Natural killer cell (primary cell): ENCODE measurements at regions not wholly inside any gene's neighbourhood (a gene's known extent, or its start where the extent isn't known, plus 50 kb on each side); places are given as distances from the start of the nearest gene placed in this dataset.

Experiments
- ATAC-seq, 3 donors: fragments of 150-1000 bp in 2 of 3; fragments of 200-7000 bp in 1 of 3; cut with Tn5 transposase; 1 replicate in 1 of 3; 2 replicates in 2 of 3; pipeline ENCODE4 v1.10.0; 2021; ENCODE audit warnings: mild to moderate bottlenecking in 2 of 3, moderate library complexity in 2 of 3
- DNase-seq, 2 donors: peaks; one replicate each; pipeline versions ENCODE4 v3.0.0 to v3.0.0-alpha.2; 2013 to 2021; ENCODE audit warnings: mixed read lengths in 1 of 2
- H3K27ac ChIP-seq: one replicate; pipeline ENCODE4 v1.5.1; 2013; ENCODE audit warnings: mild to moderate bottlenecking, low read length
- H3K27me3 ChIP-seq: one replicate; pipeline ENCODE4 v1.6.1; 2013; ENCODE audit warnings: low read length; ENCODE audit not compliant: control insufficient read depth, insufficient read depth
- H3K36me3 ChIP-seq: one replicate; pipeline ENCODE4 v1.6.1; 2013; ENCODE audit warnings: low read length; ENCODE audit not compliant: control insufficient read depth, insufficient read depth
- H3K4me1 ChIP-seq: one replicate; pipeline ENCODE4 v1.6.1; 2013; ENCODE audit warnings: low read length; ENCODE audit not compliant: control insufficient read depth, insufficient read depth
- H3K4me3 ChIP-seq: one replicate; pipeline ENCODE4 v1.5.1; 2013; ENCODE audit warnings: low read length
- H3K9me3 ChIP-seq: one replicate; pipeline ENCODE4 v1.6.1; 2013; ENCODE audit warnings: low read length; ENCODE audit not compliant: control insufficient read depth, insufficient read depth
- H3K27ac Mint-ChIP-seq, 2 donors: one replicate each; pipeline ENCODE4 v1.8.0; 2022; ENCODE audit warnings: mild to moderate bottlenecking in 2 of 2, mixed read lengths in 2 of 2, moderate library complexity in 1 of 2
- H3K27me3 Mint-ChIP-seq, 2 donors: one replicate each; pipeline ENCODE4 v1.8.0; 2022; ENCODE audit warnings: low read depth in 2 of 2, mixed read lengths in 2 of 2
- H3K36me3 Mint-ChIP-seq: one replicate; pipeline ENCODE4 v1.8.0; 2022; ENCODE audit warnings: mixed read lengths
- H3K4me1 Mint-ChIP-seq, 2 donors: one replicate each; pipeline ENCODE4 v1.8.0; 2022; ENCODE audit warnings: mixed read lengths in 2 of 2
- H3K4me3 Mint-ChIP-seq: one replicate; pipeline ENCODE4 v1.8.0; 2022; ENCODE audit warnings: mild to moderate bottlenecking, moderate library complexity, mixed read lengths
- H3K9me3 Mint-ChIP-seq, 2 donors: one replicate each; pipeline ENCODE4 v1.8.0; 2022; ENCODE audit warnings: mixed read lengths in 2 of 2
- WGBS: methylation state at CpG from one replicate; pipeline ENCODE4 v1.1.7; 2013; ENCODE audit warnings: missing lambda C conversion rate; ENCODE audit not compliant: insufficient coverage; 5-methylcytosine and 5-hydroxymethylcytosine counted together
- intact Hi-C: fragments of 100-400 bp; cut with micrococcal nuclease; formaldehyde crosslinking; loops from one replicate; pipeline ENCODE4 v1.14.2; 2022
- TF ChIP-seq, protein P1 (sequence below): fragments of 200-600 bp; IDR thresholded peaks from one replicate; pipeline ENCODE4 v1.8.0; 2022; ENCODE audit warnings: antibody characterized with exemption

DNA sequence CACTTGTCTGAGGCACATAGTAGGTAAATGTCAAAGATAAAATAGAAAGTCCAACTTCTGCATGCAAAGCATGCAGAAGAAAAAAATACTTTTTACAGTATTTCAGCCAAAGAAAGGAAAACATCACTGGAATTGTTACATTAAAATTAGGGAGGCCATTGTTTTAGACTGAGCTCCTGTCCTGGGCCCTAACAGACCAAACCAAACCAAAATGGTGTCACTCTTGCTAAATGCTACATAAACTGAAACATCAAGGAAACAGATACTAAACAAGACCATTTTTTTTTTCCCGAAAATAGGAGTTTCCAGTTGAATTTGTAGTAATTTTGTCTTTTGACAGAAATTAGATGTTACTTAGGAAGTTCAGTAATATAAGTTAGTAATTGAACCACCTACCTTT lies 508.8 kb downstream of the DSC3 start:
- Histone ChIP-seq H3K9me3 (peaks cover 3% of the 10 kb centered on the region), H3K4me3 (no peak overlapping the region), H3K27ac (no peak overlapping the region), H3K27me3 (no peaks in the 10 kb centered on the region), H3K4me1 (no peaks in the 10 kb centered on the region), H3K36me3 (no peaks in the 10 kb centered on the region)
- ATAC-seq (no peak), DNase-seq (no peak)
- Mint-ChIP-seq H3K36me3 (no peaks in the 10 kb centered on the region), H3K9me3 (peaks cover 7 to 18% of the 10 kb centered on the region in 2 donors), H3K27ac (no peak overlapping the region), H3K27me3 (no peaks in the 10 kb centered on the region), H3K4me1 (no peaks in the 10 kb centered on the region), H3K4me3 (no peak overlapping the region)
- TF ChIP-seq, protein P1, sequence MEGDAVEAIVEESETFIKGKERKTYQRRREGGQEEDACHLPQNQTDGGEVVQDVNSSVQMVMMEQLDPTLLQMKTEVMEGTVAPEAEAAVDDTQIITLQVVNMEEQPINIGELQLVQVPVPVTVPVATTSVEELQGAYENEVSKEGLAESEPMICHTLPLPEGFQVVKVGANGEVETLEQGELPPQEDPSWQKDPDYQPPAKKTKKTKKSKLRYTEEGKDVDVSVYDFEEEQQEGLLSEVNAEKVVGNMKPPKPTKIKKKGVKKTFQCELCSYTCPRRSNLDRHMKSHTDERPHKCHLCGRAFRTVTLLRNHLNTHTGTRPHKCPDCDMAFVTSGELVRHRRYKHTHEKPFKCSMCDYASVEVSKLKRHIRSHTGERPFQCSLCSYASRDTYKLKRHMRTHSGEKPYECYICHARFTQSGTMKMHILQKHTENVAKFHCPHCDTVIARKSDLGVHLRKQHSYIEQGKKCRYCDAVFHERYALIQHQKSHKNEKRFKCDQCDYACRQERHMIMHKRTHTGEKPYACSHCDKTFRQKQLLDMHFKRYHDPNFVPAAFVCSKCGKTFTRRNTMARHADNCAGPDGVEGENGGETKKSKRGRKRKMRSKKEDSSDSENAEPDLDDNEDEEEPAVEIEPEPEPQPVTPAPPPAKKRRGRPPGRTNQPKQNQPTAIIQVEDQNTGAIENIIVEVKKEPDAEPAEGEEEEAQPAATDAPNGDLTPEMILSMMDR, result no peak
- intact Hi-C loops, result no loop called here
- no CpG with 5 or more reads among the region's 1 CpG for WGBS

DNA sequence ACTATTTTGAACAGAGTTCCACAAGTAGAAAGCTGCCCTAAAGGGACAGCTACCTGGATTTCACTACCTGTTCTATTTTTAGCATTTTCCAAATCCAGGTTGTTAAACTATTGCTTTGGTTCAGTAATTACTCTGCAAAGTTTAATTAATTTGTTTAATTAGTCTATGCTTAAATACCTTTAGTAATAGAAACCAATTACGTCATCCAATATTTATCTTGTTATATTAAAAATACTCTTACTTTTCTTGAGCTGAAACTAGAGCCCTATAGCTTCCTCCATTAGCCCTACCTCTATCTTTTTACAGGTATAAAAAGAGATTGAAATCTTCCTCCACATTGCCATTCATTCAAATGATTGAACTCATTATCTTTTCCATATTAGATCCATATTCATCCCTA lies 514.6 kb downstream of the DSC3 start:
- no peak overlapping the region for H3K4me3 ChIP-seq
- H3K36me3 ChIP-seq, result no peaks in the 10 kb centered on the region
- Mint-ChIP-seq H3K36me3 (peaks cover 7% of the 10 kb centered on the region), H3K9me3 (peaks cover 10 to 12% of the 10 kb centered on the region in 2 donors), H3K27ac (no peak overlapping the region), H3K27me3 (no peaks in the 10 kb centered on the region), H3K4me3 (no peak overlapping the region), H3K4me1 (no peaks in the 10 kb centered on the region)
- DNase-seq (no peak), ATAC-seq (no peak)
- intact Hi-C loops, result no loop called here
- no CpG with 5 or more reads among the region's 1 CpG for WGBS
- H3K27me3 ChIP-seq, result no peaks in the 10 kb centered on the region
- no peaks in the 10 kb centered on the region for H3K9me3 ChIP-seq
- H3K27ac ChIP-seq, result no peak overlapping the region
- no peaks in the 10 kb centered on the region for H3K4me1 ChIP-seq
- TF ChIP-seq, protein P1, result no peak

GRCh38 chr18:30527226-30527625 lies 515.3 kb downstream of the DSC3 start:
- TF ChIP-seq, protein P1, result no peak
- Mint-ChIP-seq H3K36me3 (peaks cover 7% of the 10 kb centered on the region), H3K9me3 (peaks cover 10 to 12% of the 10 kb centered on the region in 2 donors), H3K4me3 (no peak overlapping the region), H3K27ac (no peak overlapping the region), H3K4me1 (no peaks in the 10 kb centered on the region), H3K27me3 (no peaks in the 10 kb centered on the region)
- intact Hi-C loops, result no loop called here
- no peaks in the 10 kb centered on the region for H3K36me3 ChIP-seq
- no peaks in the 10 kb centered on the region for H3K9me3 ChIP-seq
- no peak overlapping the region for H3K4me3 ChIP-seq
- no peaks in the 10 kb centered on the region for H3K4me1 ChIP-seq
- no peaks in the 10 kb centered on the region for H3K27me3 ChIP-seq
- WGBS, result 90% methylated on average over 1 of the region's 1 CpG
- DNase-seq (no peak), ATAC-seq (no peak)
- no peak overlapping the region for H3K27ac ChIP-seq

DNA sequence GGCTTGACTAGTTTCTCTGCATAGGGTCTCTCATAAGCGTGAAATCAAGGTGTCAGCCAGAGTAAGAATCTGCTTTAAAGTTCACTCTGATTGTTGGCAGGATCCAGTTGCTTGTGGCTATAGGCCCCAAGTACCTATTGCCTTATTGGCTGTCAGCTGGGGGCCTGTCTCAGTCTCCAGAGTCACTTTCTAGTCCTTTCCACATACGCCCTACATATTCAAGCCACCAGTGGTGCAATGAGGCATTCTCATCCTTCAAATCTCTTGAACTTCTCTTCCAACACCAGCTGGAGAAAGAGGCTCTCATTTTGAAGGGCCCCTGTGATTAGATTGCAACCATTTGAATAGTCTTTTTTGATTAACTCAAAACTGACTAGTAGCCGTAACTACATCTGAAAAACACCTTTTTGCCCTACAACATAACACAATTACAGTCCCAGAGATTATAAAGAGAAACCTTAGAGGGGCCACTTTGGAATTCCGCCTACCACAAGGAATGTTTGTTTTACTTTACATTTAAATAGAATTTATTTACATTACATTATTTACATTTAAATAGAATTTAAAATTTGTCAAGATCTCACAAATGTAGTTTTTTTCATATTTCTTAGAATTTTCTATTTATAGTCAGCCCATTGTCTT lies 520.1 kb downstream of the DSC3 start:
- no peaks in the 10 kb centered on the region for H3K27me3 Mint-ChIP-seq
- ATAC-seq (no peak), DNase-seq (no peak)
- H3K27ac Mint-ChIP-seq, result no peak overlapping the region
- Histone ChIP-seq H3K27ac (no peak overlapping the region), H3K27me3 (no peaks in the 10 kb centered on the region), H3K9me3 (no peaks in the 10 kb centered on the region), H3K36me3 (no peaks in the 10 kb centered on the region), H3K4me1 (no peaks in the 10 kb centered on the region), H3K4me3 (no peak overlapping the region)
- no peak overlapping the region for H3K4me3 Mint-ChIP-seq
- peaks cover 6% of the 10 kb centered on the region for H3K36me3 Mint-ChIP-seq
- intact Hi-C loops, result no loop called here
- WGBS, result 82% methylated on average over 3 of the region's 4 CpGs
- peaks cover 9 to 12% of the 10 kb centered on the region in 2 donors for H3K9me3 Mint-ChIP-seq
- TF ChIP-seq, protein P1, result no peak
- no peaks in the 10 kb centered on the region for H3K4me1 Mint-ChIP-seq
